A549 (cell line): ENCODE measurements at regions not wholly inside any gene's neighbourhood (a gene's known extent, or its start where the extent isn't known, plus 50 kb on each side); places are given as distances from the start of the nearest gene placed in this dataset.

Experiments used
- ATAC-seq, 2 experiments: fragments of 200-7000 bp in 1 of 2; fragments of >200 bp in 1 of 2; cut with Nextera tagmentation in 1 of 2; cut with Tn5 transposase in 1 of 2; 3 replicates each; pipeline versions ENCODE4 v1.8.0 to v1.9.1; 2018 to 2020; ENCODE audit warnings: mild to moderate bottlenecking in 1 of 2, moderate library complexity in 1 of 2
- CTCF ChIA-PET: fragments of 300-600 bp; sonication (Branson Sonifier 250); formaldehyde crosslinking; extraction: SDS; loops from one replicate; lab custom pipeline; 2021; ENCODE audit warnings: antibody characterized with exemption, inconsistent platforms; lab: Yijun Ruan, JAX
- POLR2A ChIA-PET: fragments of 350-600 bp; formaldehyde crosslinking; extraction: SDS; loops from one replicate; lab custom pipeline; 2021; ENCODE audit warnings: antibody characterized with exemption, inconsistent platforms; lab: Yijun Ruan, JAX
- DNase-seq, 2 experiments: peaks; one replicate each; pipeline versions ENCODE4 v3.0.0 to v3.0.0-alpha.2; 2011 to 2016; ENCODE audit warnings: low read depth in 1 of 2, low spot score in 1 of 2
- FAIRE-seq: peaks from 2 replicates; lab custom pipeline; 2011; peaks lifted over from hg19 to GRCh38; lab: Jason Lieb, UNC
- H3K27ac ChIP-seq, 2 experiments: fragments of >200 bp; sonication (Bioruptor Twin); formaldehyde crosslinking; 3 replicates each; pipeline ENCODE4 v1.5.1; 2016 to 2017
- H3K4me1 ChIP-seq: fragments of >200 bp; sonication (Bioruptor Twin); formaldehyde crosslinking; 3 replicates; pipeline ENCODE4 v1.6.1; 2016
- H3K4me2 ChIP-seq: fragments of >200 bp; sonication (Bioruptor Twin); formaldehyde crosslinking; 3 replicates; pipeline ENCODE4 v1.6.1; 2016
- H3K4me3 ChIP-seq: fragments of >200 bp; sonication (Bioruptor Twin); formaldehyde crosslinking; 3 replicates; pipeline ENCODE4 v1.5.1; 2016
- H3K9me3 ChIP-seq: fragments of >200 bp; sonication (Bioruptor Twin); formaldehyde crosslinking; 3 replicates; pipeline ENCODE4 v1.6.1; 2016
- CBX2 ChIP-seq: fragments of 200-600 bp; sonication (generic); IDR thresholded peaks from 2 replicates; pipeline ENCODE4 v1.6.1; 2016; ENCODE audit warnings: low read depth, mild to moderate bottlenecking, borderline replicate concordance
- CHD4 ChIP-seq: fragments of 200-600 bp; sonication (generic); IDR thresholded peaks from 2 replicates; pipeline ENCODE4 v1.6.1; 2016; ENCODE audit warnings: antibody characterized with exemption, mild to moderate bottlenecking, borderline replicate concordance
- CTCF ChIP-seq: fragments of >200 bp; sonication (Bioruptor Twin); formaldehyde crosslinking; IDR thresholded peaks from 3 replicates; pipeline ENCODE4 v1.5.1; 2016
- FOXS1 ChIP-seq: fragments of 250-450 bp; sonication (Bioruptor Pico); IDR thresholded peaks from 2 replicates; pipeline ENCODE4 v1.5.0; 2020; ENCODE audit warnings: mild to moderate bottlenecking, moderate library complexity
- HOXA7 ChIP-seq: fragments of 250-450 bp; sonication (Bioruptor Pico); IDR thresholded peaks from 2 replicates; pipeline ENCODE4 v1.5.0; 2020; ENCODE audit warnings: mild to moderate bottlenecking, moderate library complexity
- HOXB5 ChIP-seq: fragments of 250-450 bp; sonication (Bioruptor Pico); IDR thresholded peaks from 2 replicates; pipeline ENCODE4 v1.5.0; 2020; ENCODE audit warnings: mild to moderate bottlenecking, moderate library complexity
- JUN ChIP-seq, 2 experiments: fragments of >200 bp; sonication (Bioruptor Twin); formaldehyde crosslinking; IDR thresholded peaks; 2 replicates in 1 of 2; 3 replicates in 1 of 2; pipeline ENCODE4 v1.6.1; 2016 to 2017
- KDM1A ChIP-seq: fragments of 200-600 bp; sonication (generic); IDR thresholded peaks from 2 replicates; pipeline ENCODE4 v1.6.1; 2016; ENCODE audit warnings: low read depth, mild to moderate bottlenecking
- KDM5A ChIP-seq: fragments of 200-600 bp; sonication (generic); IDR thresholded peaks from 2 replicates; pipeline ENCODE4 v1.6.1; 2016; ENCODE audit warnings: antibody characterized with exemption, mild to moderate bottlenecking
- NPAS2 ChIP-seq: fragments of 250-450 bp; sonication (Bioruptor Pico); IDR thresholded peaks from 2 replicates; pipeline ENCODE4 v1.8.0; 2022; ENCODE audit warnings: mild to moderate bottlenecking, moderate library complexity, borderline replicate concordance
- PHF8 ChIP-seq: fragments of 200-600 bp; sonication (generic); IDR thresholded peaks from 2 replicates; pipeline ENCODE4 v1.6.1; 2016; ENCODE audit warnings: low read depth, mild to moderate bottlenecking, antibody characterized with exemption, moderate library complexity, borderline replicate concordance
- RAD21 ChIP-seq, 2 experiments: fragments of >200 bp in 1 of 2; sonication (Bioruptor Twin) in 1 of 2; formaldehyde crosslinking in 1 of 2; IDR thresholded peaks in 1 of 2; conservative IDR thresholded peaks in 1 of 2; 2 replicates in 1 of 2; 3 replicates in 1 of 2; pipeline ENCODE4 v1.6.1; 2012 to 2018; ENCODE audit warnings: inconsistent platforms in 1 of 2
- RARB ChIP-seq: fragments of 250-450 bp; sonication (Bioruptor Pico); IDR thresholded peaks from 2 replicates; pipeline ENCODE4 v1.8.0; 2021; ENCODE audit warnings: mild to moderate bottlenecking, moderate library complexity
- RFX5 ChIP-seq: fragments of 450-650 bp; IDR thresholded peaks from 2 replicates; pipeline ENCODE4 v1.7.1; 2014; ENCODE audit warnings: antibody characterized with exemption, mild to moderate bottlenecking, moderate library complexity
- WGBS: methylation state at CpG from one replicate; pipeline ENCODE4 v1.1.6; 2017; ENCODE audit errors: missing lambda C conversion rate; 5-methylcytosine and 5-hydroxymethylcytosine counted together
- TF ChIP-seq, protein P1 (sequence below): IDR thresholded peaks from 2 replicates; pipeline ENCODE4 v1.6.1; 2012
- TF ChIP-seq, protein P2 (sequence below): fragments of 200-600 bp; sonication (generic); IDR thresholded peaks from 2 replicates; pipeline ENCODE4 v1.6.1; 2016; ENCODE audit warnings: antibody characterized with exemption, mild to moderate bottlenecking, moderate library complexity
- TF ChIP-seq, protein P3 (sequence below): fragments of 150-350 bp; IDR thresholded peaks from 2 replicates; pipeline ENCODE4 v1.6.1; 2014; ENCODE audit warnings: low read depth, mild to moderate bottlenecking, low read length
- TF ChIP-seq, protein P4 (sequence below): IDR thresholded peaks from 2 replicates; pipeline ENCODE4 v1.6.1; 2012
- TF ChIP-seq, protein P5 (sequence below): fragments of 250-450 bp; sonication (Bioruptor Pico); IDR thresholded peaks from 2 replicates; pipeline ENCODE4 v1.5.0; 2020; ENCODE audit warnings: low read depth, mild to moderate bottlenecking, moderate library complexity

GRCh38 chr18:40607542-40608148 lies 1347.4 kb upstream of the PIK3C3 start:
- WGBS, result 13% methylated on average over 6 of the region's 6 CpGs
- Histone ChIP-seq H3K4me2 (no peak overlapping the region), H3K4me3 (no peak overlapping the region), H3K27ac (no peak overlapping the region), H3K9me3 (no peaks in the 10 kb centered on the region), H3K4me1 (no peaks in the 10 kb centered on the region)
- no peak for FAIRE-seq
- CTCF ChIA-PET, result no interaction called here
- ATAC-seq, result no peak
- DNase-seq, result no peak
- POLR2A ChIA-PET, result no interaction called here
- TF ChIP-seq RFX5 (no peak), JUN (IDR thresholded peaks at IDR 0.05) (no peak), CTCF (no peak)

GRCh38 chr18:40606996-40607395 lies 1348.0 kb upstream of the PIK3C3 start:
- Histone ChIP-seq H3K4me3 (no peak overlapping the region), H3K27ac (no peak overlapping the region), H3K9me3 (no peaks in the 10 kb centered on the region)
- no peak for DNase-seq
- CTCF ChIA-PET, result no interaction called here
- 0% methylated on average over 1 of the region's 1 CpG for WGBS
- no peak for FAIRE-seq
- no peak for TF ChIP-seq RFX5
- TF ChIP-seq KDM5A, result no peak
- TF ChIP-seq, protein P1, sequence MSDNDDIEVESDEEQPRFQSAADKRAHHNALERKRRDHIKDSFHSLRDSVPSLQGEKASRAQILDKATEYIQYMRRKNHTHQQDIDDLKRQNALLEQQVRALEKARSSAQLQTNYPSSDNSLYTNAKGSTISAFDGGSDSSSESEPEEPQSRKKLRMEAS, result no peak
- TF ChIP-seq CBX2, result no peak
- TF ChIP-seq, protein P2, sequence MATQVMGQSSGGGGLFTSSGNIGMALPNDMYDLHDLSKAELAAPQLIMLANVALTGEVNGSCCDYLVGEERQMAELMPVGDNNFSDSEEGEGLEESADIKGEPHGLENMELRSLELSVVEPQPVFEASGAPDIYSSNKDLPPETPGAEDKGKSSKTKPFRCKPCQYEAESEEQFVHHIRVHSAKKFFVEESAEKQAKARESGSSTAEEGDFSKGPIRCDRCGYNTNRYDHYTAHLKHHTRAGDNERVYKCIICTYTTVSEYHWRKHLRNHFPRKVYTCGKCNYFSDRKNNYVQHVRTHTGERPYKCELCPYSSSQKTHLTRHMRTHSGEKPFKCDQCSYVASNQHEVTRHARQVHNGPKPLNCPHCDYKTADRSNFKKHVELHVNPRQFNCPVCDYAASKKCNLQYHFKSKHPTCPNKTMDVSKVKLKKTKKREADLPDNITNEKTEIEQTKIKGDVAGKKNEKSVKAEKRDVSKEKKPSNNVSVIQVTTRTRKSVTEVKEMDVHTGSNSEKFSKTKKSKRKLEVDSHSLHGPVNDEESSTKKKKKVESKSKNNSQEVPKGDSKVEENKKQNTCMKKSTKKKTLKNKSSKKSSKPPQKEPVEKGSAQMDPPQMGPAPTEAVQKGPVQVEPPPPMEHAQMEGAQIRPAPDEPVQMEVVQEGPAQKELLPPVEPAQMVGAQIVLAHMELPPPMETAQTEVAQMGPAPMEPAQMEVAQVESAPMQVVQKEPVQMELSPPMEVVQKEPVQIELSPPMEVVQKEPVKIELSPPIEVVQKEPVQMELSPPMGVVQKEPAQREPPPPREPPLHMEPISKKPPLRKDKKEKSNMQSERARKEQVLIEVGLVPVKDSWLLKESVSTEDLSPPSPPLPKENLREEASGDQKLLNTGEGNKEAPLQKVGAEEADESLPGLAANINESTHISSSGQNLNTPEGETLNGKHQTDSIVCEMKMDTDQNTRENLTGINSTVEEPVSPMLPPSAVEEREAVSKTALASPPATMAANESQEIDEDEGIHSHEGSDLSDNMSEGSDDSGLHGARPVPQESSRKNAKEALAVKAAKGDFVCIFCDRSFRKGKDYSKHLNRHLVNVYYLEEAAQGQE, result no peak
- no peak for TF ChIP-seq RARB (CRISPR knock-in tag)
- TF ChIP-seq RAD21 (conservative IDR thresholded peaks at IDR 0.05 in 1 of 2, IDR thresholded peaks at IDR 0.05 in 1 of 2), result no peak
- TF ChIP-seq CTCF, result no peak
- TF ChIP-seq NPAS2 (CRISPR knock-in tag), result no peak
- no peak for TF ChIP-seq HOXA7 (CRISPR knock-in tag)
- TF ChIP-seq, all 56 proteins: peak for 0
- ATAC-seq, result no peak
- POLR2A ChIA-PET, result no interaction called here
- Histone ChIP-seq H3K4me2 (no peak overlapping the region), H3K4me1 (no peaks in the 10 kb centered on the region)

- Histone ChIP-seq H3K4me1 (no peaks in the 10 kb centered on the region), H3K4me3 (no peak overlapping the region), H3K27ac (no peak overlapping the region), H3K4me2 (no peak overlapping the region), H3K9me3 (no peaks in the 10 kb centered on the region)
- ChIA-PET CTCF (no interaction called here), POLR2A (no interaction called here)
- no peak for DNase-seq
- 32% methylated on average over 8 of the region's 12 CpGs for WGBS
- no peak for ATAC-seq
- no peak for FAIRE-seq
- no peak for TF ChIP-seq CHD4
- TF ChIP-seq PHF8, result no peak
- TF ChIP-seq, protein P1, result no peak
- TF ChIP-seq, protein P3, sequence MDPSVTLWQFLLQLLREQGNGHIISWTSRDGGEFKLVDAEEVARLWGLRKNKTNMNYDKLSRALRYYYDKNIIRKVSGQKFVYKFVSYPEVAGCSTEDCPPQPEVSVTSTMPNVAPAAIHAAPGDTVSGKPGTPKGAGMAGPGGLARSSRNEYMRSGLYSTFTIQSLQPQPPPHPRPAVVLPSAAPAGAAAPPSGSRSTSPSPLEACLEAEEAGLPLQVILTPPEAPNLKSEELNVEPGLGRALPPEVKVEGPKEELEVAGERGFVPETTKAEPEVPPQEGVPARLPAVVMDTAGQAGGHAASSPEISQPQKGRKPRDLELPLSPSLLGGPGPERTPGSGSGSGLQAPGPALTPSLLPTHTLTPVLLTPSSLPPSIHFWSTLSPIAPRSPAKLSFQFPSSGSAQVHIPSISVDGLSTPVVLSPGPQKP, result no peak
- TF ChIP-seq FOXS1 (CRISPR knock-in tag), result no peak
- TF ChIP-seq, protein P4, sequence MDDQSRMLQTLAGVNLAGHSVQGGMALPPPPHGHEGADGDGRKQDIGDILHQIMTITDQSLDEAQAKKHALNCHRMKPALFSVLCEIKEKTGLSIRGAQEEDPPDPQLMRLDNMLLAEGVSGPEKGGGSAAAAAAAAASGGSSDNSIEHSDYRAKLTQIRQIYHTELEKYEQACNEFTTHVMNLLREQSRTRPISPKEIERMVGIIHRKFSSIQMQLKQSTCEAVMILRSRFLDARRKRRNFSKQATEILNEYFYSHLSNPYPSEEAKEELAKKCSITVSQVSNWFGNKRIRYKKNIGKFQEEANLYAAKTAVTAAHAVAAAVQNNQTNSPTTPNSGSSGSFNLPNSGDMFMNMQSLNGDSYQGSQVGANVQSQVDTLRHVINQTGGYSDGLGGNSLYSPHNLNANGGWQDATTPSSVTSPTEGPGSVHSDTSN, result no peak
- TF ChIP-seq HOXB5 (CRISPR knock-in tag), result no peak
- TF ChIP-seq, protein P5, sequence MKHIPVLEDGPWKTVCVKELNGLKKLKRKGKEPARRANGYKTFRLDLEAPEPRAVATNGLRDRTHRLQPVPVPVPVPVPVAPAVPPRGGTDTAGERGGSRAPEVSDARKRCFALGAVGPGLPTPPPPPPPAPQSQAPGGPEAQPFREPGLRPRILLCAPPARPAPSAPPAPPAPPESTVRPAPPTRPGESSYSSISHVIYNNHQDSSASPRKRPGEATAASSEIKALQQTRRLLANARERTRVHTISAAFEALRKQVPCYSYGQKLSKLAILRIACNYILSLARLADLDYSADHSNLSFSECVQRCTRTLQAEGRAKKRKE (CRISPR knock-in tag), result no peak
- TF ChIP-seq KDM1A, result no peak
Measured at GRCh38 chr18:40583671-40584070, 1371.4 kb upstream of the PIK3C3 start.
